ENCODE measurements at regions not wholly inside any gene's neighbourhood (a gene's known extent, or its start where the extent isn't known, plus 50 kb on each side); places are given as distances from the start of the nearest gene placed in this dataset.

DNA sequence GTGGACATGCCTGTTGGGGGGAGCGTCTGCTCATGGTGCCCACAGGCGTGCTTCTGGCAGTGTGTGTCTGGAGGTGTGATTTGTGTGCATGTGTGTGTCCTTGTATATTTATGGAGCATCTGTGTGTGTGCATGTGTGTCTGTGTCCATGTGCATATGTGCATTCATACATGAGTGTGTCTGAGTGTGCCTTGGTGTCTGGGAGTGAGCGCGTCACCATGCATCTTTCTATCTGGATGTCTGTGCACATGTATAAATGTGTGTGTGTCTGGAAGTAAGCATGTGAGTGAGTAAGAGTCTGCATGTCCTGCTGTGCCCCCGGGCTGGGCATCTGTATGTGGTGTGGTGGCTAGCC, 58.1 kb upstream of the PRR23E start:
- TF ChIP-seq POLR2AphosphoS5 (IDR thresholded peaks at IDR 0.05; ENCODE audit: low read depth, low read length) (no peak), POLR2A (IDR thresholded peaks at IDR 0.05; ENCODE audit: low read depth, low read length) (no peak), TAF1 (IDR thresholded peaks at IDR 0.05; ENCODE audit: borderline replicate concordance, low read depth, low read length) (no peak)
- DNase-seq (ENCODE audit: insufficient read length) (no peak), FAIRE-seq (no peak)

DNA sequence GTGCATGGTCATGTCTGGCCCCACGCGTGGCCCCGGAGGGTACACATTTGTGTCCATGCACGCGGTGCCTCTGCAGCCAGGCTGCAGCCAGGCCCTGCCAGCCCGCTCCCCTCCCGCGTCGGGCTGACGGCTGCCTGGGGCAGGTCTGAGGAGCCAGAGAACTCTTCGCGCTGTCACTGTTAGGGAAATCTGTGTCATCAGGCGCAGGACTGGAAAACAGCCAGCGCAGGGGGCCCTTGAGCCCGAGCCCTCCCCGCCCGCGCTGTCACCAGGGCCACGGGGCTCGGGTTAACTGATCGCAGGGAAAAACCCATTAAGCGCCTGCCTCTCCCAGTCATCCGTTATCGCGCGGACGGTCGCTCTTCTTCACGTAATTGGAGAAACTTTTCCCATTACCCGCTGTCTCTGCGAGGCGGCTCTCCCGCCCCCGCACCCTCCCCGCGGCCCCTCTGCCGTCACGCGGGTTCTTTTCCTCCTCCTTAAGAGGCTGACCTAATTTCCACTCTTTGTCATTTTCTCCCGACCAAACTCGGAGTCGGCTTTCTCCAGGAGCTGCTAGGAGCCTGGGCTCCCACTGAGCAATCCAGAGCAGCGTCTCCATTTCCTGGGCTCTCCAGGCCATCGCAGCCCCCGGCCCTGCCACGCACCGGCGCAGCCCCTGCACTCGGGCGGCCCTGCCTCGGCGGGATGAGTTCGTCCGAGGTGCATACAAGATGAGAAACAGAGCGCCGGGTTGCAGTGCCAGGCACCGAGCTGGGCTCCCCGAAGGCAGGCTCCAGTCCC, 57.5 kb upstream of the PRR23E start:
- TF ChIP-seq TAF1 (IDR thresholded peaks at IDR 0.05; ENCODE audit: borderline replicate concordance, low read depth, low read length) (no peak), POLR2AphosphoS5 (IDR thresholded peaks at IDR 0.05; ENCODE audit: low read depth, low read length) (no peak), POLR2A (IDR thresholded peaks at IDR 0.05; ENCODE audit: low read depth, low read length) (no peak)
- FAIRE-seq (no peak), DNase-seq (ENCODE audit: insufficient read length) (no peak)

DNA sequence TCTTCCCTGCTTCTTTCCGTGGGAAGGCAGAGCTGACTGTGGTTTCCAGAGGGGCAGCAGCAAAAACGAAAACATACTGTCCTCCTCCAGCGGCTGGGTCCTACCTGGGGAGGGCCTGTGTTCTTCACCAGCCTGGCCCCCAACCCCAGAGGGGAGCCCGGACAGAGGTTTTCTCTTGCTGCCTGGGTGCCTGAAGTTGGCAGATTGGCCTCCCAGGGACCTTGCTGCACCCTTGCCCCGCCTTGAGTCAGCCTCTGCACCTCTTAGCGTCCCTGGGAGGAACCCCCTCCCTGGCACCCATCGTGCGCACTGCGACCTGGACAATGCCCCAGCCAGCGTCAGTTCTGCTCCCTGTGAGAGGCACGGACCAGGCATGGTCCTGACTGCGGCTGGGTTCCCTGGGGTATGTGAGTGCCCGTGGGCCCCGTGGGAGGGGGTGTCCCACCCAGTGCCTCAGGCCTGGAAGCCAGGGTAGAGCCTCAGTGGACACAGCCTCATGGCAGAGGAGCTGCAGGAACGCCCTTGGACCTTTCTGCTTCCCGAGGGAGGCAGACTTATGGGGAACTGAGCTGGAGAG, 56.8 kb upstream of the PRR23E start:
- TF ChIP-seq POLR2A (IDR thresholded peaks at IDR 0.05; ENCODE audit: low read depth, low read length) (no peak), POLR2AphosphoS5 (IDR thresholded peaks at IDR 0.05; ENCODE audit: low read depth, low read length) (no peak), TAF1 (IDR thresholded peaks at IDR 0.05; ENCODE audit: borderline replicate concordance, low read depth, low read length) (no peak)
- DNase-seq (ENCODE audit: insufficient read length) (no peak), FAIRE-seq (no peak)

DNA sequence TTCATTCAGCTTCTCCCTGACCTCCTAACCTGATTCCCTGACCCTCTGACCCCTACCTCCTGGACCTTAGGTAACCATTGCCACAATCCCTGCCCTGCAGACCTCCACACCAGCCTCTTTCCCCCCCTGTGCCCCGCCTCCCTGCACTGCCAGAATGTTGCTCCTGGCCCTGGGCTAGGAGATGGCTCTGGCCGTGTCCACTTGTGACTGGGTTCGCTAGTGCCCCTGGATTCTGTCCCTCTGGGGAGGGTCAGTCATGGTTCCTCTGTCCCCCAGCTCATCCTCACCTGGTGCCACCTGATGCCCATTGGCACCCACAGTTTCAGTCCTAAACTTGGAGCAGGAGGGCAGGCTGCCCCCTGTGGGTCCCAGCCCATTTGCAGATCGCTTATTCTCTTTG, 56.2 kb upstream of the PRR23E start:
- FAIRE-seq (no peak), DNase-seq (ENCODE audit: insufficient read length) (no peak)
- no peak for TF ChIP-seq POLR2A (IDR thresholded peaks at IDR 0.05; ENCODE audit: low read depth, low read length)
- no peak for TF ChIP-seq TAF1 (IDR thresholded peaks at IDR 0.05; ENCODE audit: borderline replicate concordance, low read depth, low read length)
- no peak for TF ChIP-seq POLR2AphosphoS5 (IDR thresholded peaks at IDR 0.05; ENCODE audit: low read depth, low read length)

DNA sequence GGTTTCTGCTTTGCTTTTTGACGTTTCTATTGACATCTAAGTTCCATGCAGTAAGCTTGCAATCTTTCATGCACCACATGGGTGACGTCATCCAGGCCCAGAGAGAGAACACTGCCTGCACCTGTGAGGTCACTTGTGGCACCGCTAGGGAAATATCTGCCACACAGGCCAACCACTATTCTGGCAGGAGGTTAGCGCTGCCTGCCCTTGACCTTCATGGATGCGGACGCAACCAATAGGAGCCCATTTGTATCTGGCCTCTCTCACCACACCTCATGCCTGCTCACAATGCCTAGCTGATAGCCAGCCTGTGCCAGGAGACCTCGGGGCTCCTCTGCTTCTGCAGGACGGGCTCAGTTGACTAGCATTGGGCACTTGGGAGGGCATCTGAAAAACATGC, 55.8 kb upstream of the PRR23E start:
- no peak for FAIRE-seq
- TF ChIP-seq POLR2A (IDR thresholded peaks at IDR 0.05; ENCODE audit: low read depth, low read length) (no peak), TAF1 (IDR thresholded peaks at IDR 0.05; ENCODE audit: borderline replicate concordance, low read depth, low read length) (no peak), POLR2AphosphoS5 (IDR thresholded peaks at IDR 0.05; ENCODE audit: low read depth, low read length) (no peak)
- DNase-seq (ENCODE audit: insufficient read length) = no peak

DNA sequence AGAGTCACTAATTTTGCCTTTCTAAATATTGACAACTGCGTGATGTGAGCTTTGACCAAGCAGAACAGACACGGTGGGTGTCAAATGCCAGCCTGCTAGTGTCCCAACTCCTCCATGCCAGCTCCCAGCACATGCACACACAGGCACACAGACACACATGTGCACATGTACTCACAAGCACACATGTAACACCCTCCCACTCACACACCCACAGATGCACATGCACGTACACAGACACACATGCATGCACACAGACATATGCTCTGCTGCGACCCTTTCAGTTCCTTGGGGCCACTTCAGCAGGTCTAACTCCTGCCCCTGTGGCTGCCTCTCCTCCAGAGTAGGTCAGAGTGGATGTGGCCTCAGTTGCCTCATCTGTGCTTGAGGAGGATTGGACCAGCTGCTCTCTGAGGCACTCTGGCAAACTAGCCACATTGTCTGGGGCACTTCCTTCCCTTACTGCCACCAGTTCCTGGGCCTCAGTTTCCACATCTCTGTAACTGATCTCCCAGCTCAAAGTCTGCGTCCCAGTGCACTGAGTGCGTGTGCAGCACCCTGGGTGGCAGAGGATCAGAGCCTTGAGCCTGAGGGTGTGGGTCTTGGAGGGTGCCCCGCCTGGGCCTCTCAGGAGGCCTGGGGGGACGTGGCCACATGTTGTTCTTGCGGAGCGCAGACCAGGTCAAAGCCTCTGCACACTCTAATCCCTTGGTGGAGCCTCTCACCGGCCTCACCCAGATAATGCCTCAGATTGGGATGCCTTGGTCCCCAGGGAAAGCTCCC, 55.0 kb upstream of the PRR23E start:
- FAIRE-seq = no peak
- TF ChIP-seq POLR2A (IDR thresholded peaks at IDR 0.05; ENCODE audit: low read depth, low read length) (no peak), POLR2AphosphoS5 (IDR thresholded peaks at IDR 0.05; ENCODE audit: low read depth, low read length) (no peak), TAF1 (IDR thresholded peaks at IDR 0.05; ENCODE audit: borderline replicate concordance, low read depth, low read length) (no peak)

DNA sequence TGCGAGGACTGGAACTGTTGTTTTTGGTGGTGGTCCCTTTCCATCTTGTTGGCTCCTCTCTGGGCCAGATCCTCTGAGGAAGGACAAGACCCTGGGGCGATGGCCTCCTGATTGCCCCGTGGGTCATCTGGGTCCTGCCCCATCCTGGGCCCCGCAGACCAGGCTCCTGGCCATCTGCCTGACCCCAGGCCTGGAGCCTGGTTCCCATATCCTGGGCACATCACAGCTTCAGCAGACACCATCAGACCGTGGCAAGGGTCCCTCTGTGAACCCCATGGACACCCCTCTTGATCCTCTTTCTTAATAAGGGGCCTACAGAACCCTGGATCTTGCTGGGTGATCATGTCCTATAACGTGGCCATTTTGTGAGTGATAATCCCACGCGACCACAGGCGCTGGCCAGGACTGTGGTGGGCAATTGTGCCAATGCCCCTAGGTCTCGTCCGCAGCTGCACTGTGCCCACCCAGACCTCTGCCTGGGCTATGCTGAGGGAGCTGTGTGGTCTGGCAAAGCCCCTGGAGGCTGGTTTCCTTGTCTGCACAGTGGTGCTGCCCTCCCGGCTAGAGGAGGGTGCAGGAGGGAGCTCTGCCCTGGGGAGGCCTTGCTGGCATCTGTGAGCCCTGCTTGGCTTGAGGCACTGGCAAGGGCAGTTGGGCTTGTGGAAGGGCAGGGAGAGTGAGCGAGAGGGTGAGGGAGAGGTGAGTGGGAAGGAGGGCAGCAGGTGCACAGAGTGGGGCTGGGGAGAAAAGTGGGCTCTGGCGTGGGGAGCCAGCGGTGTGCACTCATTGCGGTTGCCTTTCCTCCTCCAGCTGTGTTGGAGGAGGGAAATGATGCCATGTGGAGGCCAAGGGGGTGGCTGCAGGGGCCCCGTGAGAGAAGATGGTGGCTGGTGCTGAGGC, 53.1 kb upstream of the PRR23E start:
- DNase-seq (ENCODE audit: insufficient read length) = no peak
- FAIRE-seq = no peak
- no peak for TF ChIP-seq TAF1 (IDR thresholded peaks at IDR 0.05; ENCODE audit: borderline replicate concordance, low read depth, low read length)
- no peak for TF ChIP-seq POLR2A (IDR thresholded peaks at IDR 0.05; ENCODE audit: low read depth, low read length)
- no peak for TF ChIP-seq POLR2AphosphoS5 (IDR thresholded peaks at IDR 0.05; ENCODE audit: low read depth, low read length)

More for the DNA sequence above, 55.0 kb upstream of the PRR23E start:
- DNase-seq (ENCODE audit: insufficient read length) = no peak

DNA sequence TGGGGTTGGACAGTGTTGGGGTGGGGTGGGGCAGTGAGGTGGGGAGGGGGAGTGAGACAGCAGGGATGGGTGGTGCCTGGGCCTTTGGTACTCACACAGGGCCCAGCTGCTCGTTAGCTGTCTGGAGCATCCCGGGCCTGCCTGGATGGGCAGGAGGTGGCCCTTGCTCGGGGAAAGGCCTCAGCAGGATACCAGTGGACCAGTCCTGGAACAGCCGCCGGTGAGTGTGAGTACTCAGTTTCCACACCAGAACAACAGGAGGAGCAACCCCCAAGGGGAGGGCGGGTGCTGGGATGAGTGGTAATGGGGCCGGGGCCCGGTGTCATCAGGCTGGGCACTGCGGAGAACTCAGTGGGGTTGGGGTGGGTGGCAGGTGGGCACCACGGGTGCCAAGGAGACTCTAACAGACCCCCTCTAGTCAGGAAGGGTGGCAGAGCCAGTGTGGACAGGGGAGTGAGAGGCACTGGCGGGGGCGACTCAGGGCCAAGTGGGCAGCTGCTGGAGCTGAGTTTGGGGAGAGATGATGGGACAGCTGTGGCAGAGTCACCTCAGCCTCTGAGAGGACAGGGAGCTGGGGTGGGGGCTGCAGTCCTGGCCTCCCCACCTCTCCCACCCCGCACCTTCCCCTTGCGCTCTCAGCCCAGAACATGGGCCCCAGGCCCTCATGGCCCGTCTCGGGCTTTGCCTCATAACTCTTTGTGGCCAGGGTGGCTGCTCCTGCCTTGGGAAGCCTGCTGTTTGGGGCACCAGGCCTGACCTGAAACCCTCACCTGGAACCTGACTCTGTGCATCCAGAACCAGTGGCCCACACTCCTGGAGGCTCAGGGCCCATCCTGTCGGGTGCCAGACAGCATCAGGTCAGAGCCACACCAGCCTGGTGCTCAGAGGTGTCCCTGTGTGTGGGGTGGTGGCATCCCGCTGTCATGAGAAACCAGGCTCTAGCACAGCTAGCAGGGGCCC, 52.1 kb upstream of the PRR23E start:
- DNase-seq (ENCODE audit: insufficient read length) = no peak
- no peak for FAIRE-seq
- no peak for TF ChIP-seq POLR2A (IDR thresholded peaks at IDR 0.05; ENCODE audit: low read depth, low read length)
- no peak for TF ChIP-seq TAF1 (IDR thresholded peaks at IDR 0.05; ENCODE audit: borderline replicate concordance, low read depth, low read length)
- no peak for TF ChIP-seq POLR2AphosphoS5 (IDR thresholded peaks at IDR 0.05; ENCODE audit: low read depth, low read length)

DNA sequence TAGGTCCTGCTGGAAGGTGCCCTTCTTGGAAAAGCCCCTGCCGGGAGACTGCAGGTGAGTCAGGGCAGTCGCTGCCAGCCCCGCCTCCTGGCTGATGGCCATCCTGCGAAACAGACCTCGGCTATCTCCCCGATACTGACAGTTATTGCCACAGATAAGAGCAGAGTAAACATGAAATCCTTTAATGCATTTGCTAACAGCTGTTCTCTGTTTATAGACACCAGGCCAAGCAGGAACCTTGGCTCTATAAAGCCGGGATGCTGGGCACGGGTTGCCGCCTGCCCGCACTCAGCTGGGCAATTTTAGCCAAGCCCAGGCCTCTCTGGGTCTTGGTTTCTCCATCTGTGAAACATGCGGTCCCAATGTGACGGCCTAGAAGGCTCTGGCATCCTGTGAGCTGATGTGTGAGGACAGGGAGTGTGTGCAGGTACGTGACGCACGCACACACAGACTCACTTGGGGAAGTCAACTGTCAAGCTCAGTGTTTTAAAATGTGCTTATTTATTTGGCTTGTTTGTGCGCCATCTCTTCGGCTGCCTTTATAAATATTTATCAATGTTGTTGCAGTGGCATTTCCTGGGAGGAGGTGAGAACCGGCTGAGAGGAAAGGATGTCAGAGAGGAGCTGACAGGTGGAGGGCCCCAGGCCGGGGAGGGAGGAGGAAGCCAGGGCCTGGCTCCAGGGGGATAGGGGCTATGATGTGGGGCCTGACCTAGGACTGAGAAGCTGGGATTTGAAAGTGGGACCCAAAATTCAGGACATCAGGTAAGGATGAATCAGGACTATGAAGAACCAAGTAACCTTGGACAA, 50.8 kb upstream of the PRR23E start:
- TF ChIP-seq POLR2AphosphoS5 (IDR thresholded peaks at IDR 0.05; ENCODE audit: low read depth, low read length) (no peak), POLR2A (IDR thresholded peaks at IDR 0.05; ENCODE audit: low read depth, low read length) (no peak), TAF1 (IDR thresholded peaks at IDR 0.05; ENCODE audit: borderline replicate concordance, low read depth, low read length) (no peak)
- DNase-seq (ENCODE audit: insufficient read length) = no peak
- no peak for FAIRE-seq
